ENCODE measurements at regions not wholly inside any gene's neighbourhood (a gene's known extent, or its start where the extent isn't known, plus 50 kb on each side); places are given as distances from the start of the nearest gene placed in this dataset.
"Not testable (repeated sequence)": the region's sequence is repeated elsewhere in the genome, so short reads cannot be mapped to it uniquely, and the experiment has no call there.

DNA sequence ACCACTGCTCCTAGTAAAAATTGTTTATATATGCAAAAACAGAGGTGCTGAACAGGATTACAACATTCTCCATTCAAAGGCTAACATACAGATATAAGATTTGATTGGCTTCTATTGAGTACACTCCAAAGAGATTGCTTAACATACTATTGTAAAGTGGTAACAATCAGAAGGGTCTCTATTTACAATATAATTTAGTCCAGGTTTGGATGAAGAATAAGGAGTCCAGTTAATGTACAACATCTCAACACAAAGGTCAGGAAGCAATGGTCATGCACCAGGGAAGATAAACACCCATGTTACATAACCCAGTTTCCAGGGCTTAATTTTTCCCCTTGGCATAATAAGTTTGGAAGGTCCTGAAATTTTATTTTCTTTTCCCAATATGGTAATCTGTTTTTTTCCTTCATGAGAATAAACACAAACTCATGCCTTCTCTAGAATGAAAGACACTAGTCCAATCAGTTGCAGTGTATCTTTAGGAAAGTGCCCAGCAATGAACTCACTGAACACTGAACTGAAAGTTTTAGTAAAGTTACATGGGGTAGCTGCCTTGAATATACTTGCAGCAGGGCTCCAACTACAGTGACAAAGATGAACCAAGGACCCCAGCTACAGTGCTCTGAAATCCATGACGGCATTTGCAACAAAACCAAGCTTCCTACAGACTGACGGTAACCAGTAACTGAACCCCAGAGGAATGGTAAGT lies 255.3 kb upstream of the GJE1 start:
- TF ChIP-seq EZH2phosphoT487 (IDR thresholded peaks at IDR 0.05; ENCODE audit: low read length), result no peak
- TF ChIP-seq, protein P1, sequence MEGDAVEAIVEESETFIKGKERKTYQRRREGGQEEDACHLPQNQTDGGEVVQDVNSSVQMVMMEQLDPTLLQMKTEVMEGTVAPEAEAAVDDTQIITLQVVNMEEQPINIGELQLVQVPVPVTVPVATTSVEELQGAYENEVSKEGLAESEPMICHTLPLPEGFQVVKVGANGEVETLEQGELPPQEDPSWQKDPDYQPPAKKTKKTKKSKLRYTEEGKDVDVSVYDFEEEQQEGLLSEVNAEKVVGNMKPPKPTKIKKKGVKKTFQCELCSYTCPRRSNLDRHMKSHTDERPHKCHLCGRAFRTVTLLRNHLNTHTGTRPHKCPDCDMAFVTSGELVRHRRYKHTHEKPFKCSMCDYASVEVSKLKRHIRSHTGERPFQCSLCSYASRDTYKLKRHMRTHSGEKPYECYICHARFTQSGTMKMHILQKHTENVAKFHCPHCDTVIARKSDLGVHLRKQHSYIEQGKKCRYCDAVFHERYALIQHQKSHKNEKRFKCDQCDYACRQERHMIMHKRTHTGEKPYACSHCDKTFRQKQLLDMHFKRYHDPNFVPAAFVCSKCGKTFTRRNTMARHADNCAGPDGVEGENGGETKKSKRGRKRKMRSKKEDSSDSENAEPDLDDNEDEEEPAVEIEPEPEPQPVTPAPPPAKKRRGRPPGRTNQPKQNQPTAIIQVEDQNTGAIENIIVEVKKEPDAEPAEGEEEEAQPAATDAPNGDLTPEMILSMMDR (IDR thresholded peaks at IDR 0.05; ENCODE audit: low read length), result no peak
- TF ChIP-seq EZH2 (optimal IDR thresholded peaks at IDR 0.05; ENCODE audit: low read depth, low read length), result no peak
- Histone ChIP-seq H3K4me2 (ENCODE audit: low read depth, low read length) (no peak overlapping the region), H3F3A (ENCODE audit: insufficient read depth, low read length) (no peaks in the 10 kb centered on the region), H2AFZ (ENCODE audit: low read length) (no peak overlapping the region), H3K4me3 (ENCODE audit: low read length) (no peak overlapping the region), H3K4me1 (ENCODE audit: low read length) (no peaks in the 10 kb centered on the region), H3K79me2 (ENCODE audit: low read length) (no peaks in the 10 kb centered on the region), H3K9ac (ENCODE audit: low read length) (no peak overlapping the region), H4K20me1 (ENCODE audit: insufficient read depth, low read length) (no peaks in the 10 kb centered on the region), H3K9me3 (replicated peaks; ENCODE audit: insufficient read depth, low read length) (no peaks in the 10 kb centered on the region), H3K36me3 (replicated peaks; ENCODE audit: insufficient read depth, low read length) (no peaks in the 10 kb centered on the region), H3K27ac (ENCODE audit: low read length) (no peak overlapping the region), H3K9me2 (replicated peaks; ENCODE audit: insufficient read depth, low read length) (no peaks in the 10 kb centered on the region), H3K27me3 (replicated peaks; ENCODE audit: insufficient read depth, low read length) (no peaks in the 10 kb centered on the region)
- no peak for DNase-seq

GRCh38 chr6:141874930-141875602 lies 257.7 kb upstream of the GJE1 start:
- H3K27ac ChIP-seq (ENCODE audit: low read length), result no peak overlapping the region
- no peak for DNase-seq
- no peaks in the 10 kb centered on the region for H3K36me3 ChIP-seq (replicated peaks; ENCODE audit: insufficient read depth, low read length)
- no peak overlapping the region for H3K4me2 ChIP-seq (ENCODE audit: low read depth, low read length)
- no peak overlapping the region for H2AFZ ChIP-seq (ENCODE audit: low read length)
- no peaks in the 10 kb centered on the region for H3K79me2 ChIP-seq (ENCODE audit: low read length)
- TF ChIP-seq EZH2phosphoT487 (IDR thresholded peaks at IDR 0.05; ENCODE audit: low read length) (no peak), EZH2 (optimal IDR thresholded peaks at IDR 0.05; ENCODE audit: low read depth, low read length) (no peak)
- TF ChIP-seq, protein P1 (IDR thresholded peaks at IDR 0.05; ENCODE audit: low read length), result no peak
- no peaks in the 10 kb centered on the region for H3K4me1 ChIP-seq (ENCODE audit: low read length)
- no peaks in the 10 kb centered on the region for H4K20me1 ChIP-seq (ENCODE audit: insufficient read depth, low read length)
- no peak overlapping the region for H3K9ac ChIP-seq (ENCODE audit: low read length)
- no peak overlapping the region for H3K4me3 ChIP-seq (ENCODE audit: low read length)
- H3F3A ChIP-seq (ENCODE audit: insufficient read depth, low read length), result no peaks in the 10 kb centered on the region
- H3K27me3 ChIP-seq (replicated peaks; ENCODE audit: insufficient read depth, low read length), result no peaks in the 10 kb centered on the region
- no peaks in the 10 kb centered on the region for H3K9me3 ChIP-seq (replicated peaks; ENCODE audit: insufficient read depth, low read length)
- H3K9me2 ChIP-seq (replicated peaks; ENCODE audit: insufficient read depth, low read length), result no peaks in the 10 kb centered on the region

DNA sequence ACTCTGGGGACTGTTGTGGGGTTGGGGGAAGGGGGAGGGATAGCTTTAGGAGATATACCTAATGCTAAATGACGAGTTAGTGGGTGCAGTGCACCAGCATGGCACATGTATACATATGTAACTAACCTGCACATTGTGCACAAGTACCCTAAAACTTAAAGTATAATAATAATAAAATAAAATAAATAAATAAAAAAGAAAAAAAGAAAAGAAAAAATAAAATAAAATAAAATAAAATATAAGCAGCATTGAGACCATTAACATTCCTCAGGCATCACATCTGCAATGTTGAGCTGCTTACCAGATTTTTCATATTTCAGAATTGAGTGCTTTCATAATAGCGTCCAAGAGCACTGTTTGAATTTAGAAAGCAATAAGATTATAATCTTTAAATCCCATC lies 263.2 kb upstream of the GJE1 start:
- not testable (repeated sequence) for H3K9me3 ChIP-seq (replicated peaks; ENCODE audit: insufficient read depth, low read length); H3K36me3 ChIP-seq (replicated peaks; ENCODE audit: insufficient read depth, low read length); H3F3A ChIP-seq (ENCODE audit: insufficient read depth, low read length); H4K20me1 ChIP-seq (ENCODE audit: insufficient read depth, low read length); H3K27ac ChIP-seq (ENCODE audit: low read length); DNase-seq; H3K9me2 ChIP-seq (replicated peaks; ENCODE audit: insufficient read depth, low read length); H3K4me2 ChIP-seq (ENCODE audit: low read depth, low read length); H3K27me3 ChIP-seq (replicated peaks; ENCODE audit: insufficient read depth, low read length); H2AFZ ChIP-seq (ENCODE audit: low read length); H3K79me2 ChIP-seq (ENCODE audit: low read length); H3K4me1 ChIP-seq (ENCODE audit: low read length); H3K9ac ChIP-seq (ENCODE audit: low read length); H3K4me3 ChIP-seq (ENCODE audit: low read length)

DNA sequence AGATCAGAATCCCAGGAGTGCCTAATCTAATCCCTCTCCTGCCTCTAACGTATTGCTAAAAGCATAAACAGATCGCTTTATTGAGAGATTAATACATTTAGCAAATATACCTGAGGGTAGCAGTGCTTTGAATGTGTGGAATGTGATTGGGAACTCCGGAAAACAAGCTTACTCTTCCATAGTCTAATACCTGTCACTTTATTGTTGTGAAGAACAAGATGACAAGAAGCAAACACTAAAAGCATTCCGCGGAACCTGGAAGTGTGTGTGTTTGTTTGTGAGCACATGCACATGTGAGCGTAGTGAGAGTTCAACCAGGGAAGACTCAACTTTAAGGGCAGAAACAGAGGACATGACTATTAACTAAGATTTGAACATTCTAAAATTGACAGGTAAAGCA lies 265.0 kb upstream of the GJE1 start:
- H3K27me3 ChIP-seq (replicated peaks; ENCODE audit: insufficient read depth, low read length), result no peaks in the 10 kb centered on the region
- H3K9ac ChIP-seq (ENCODE audit: low read length), result no peak overlapping the region
- H3K36me3 ChIP-seq (replicated peaks; ENCODE audit: insufficient read depth, low read length), result no peaks in the 10 kb centered on the region
- no peaks in the 10 kb centered on the region for H3K9me3 ChIP-seq (replicated peaks; ENCODE audit: insufficient read depth, low read length)
- no peaks in the 10 kb centered on the region for H3K4me1 ChIP-seq (ENCODE audit: low read length)
- H3K4me2 ChIP-seq (ENCODE audit: low read depth, low read length), result no peak overlapping the region
- H3K27ac ChIP-seq (ENCODE audit: low read length), result no peak overlapping the region
- DNase-seq, result no peak
- no peaks in the 10 kb centered on the region for H3F3A ChIP-seq (ENCODE audit: insufficient read depth, low read length)
- no peaks in the 10 kb centered on the region for H3K79me2 ChIP-seq (ENCODE audit: low read length)
- no peak overlapping the region for H3K4me3 ChIP-seq (ENCODE audit: low read length)
- no peaks in the 10 kb centered on the region for H4K20me1 ChIP-seq (ENCODE audit: insufficient read depth, low read length)
- H2AFZ ChIP-seq (ENCODE audit: low read length), result no peak overlapping the region
- no peak for TF ChIP-seq EZH2phosphoT487 (IDR thresholded peaks at IDR 0.05; ENCODE audit: low read length)
- TF ChIP-seq, protein P1 (IDR thresholded peaks at IDR 0.05; ENCODE audit: low read length), result no peak
- no peak for TF ChIP-seq EZH2 (optimal IDR thresholded peaks at IDR 0.05; ENCODE audit: low read depth, low read length)
- H3K9me2 ChIP-seq (replicated peaks; ENCODE audit: insufficient read depth, low read length), result no peaks in the 10 kb centered on the region
